GM21528 (cell line): ENCODE measurements at regions not wholly inside any gene's neighbourhood (a gene's known extent, or its start where the extent isn't known, plus 50 kb on each side); places are given as distances from the start of the nearest gene placed in this dataset.
"Not testable (repeated sequence)": the region's sequence is repeated elsewhere in the genome, so short reads cannot be mapped to it uniquely, and the experiment has no call there.

ENCODE experiments used
- ATAC-seq: cut with Tn5 transposase; IDR thresholded peaks from one replicate; pipeline ENCODE4 v1.9.1; 2021; ENCODE audit warnings: mild to moderate bottlenecking, moderate library complexity; ENCODE audit not compliant: unreplicated experiment, low FRiP score

- ATAC-seq = no peak
These were observed 359.3 kb upstream of the EPHA4 start for GRCh38 chr2:221931251-221931991.

DNA sequence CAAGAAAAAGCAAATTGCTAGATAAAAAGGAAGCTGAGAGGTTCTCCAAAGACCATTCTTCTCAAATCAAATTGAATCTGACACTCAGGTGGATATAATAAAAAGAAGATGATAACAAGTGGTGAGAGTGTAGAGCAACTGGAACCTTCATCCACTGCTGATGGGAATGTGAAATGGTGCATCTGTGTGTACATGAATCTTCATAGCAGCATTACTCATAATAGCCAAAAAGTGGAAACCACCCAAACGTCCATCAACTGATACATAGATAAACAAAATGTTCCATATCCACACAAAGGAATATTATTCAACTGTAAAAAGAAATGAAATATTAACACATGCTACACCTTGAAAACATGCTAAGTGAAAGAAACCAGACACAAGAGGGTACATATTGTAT lies 357.2 kb upstream of the EPHA4 start:
- ATAC-seq = no peak

DNA sequence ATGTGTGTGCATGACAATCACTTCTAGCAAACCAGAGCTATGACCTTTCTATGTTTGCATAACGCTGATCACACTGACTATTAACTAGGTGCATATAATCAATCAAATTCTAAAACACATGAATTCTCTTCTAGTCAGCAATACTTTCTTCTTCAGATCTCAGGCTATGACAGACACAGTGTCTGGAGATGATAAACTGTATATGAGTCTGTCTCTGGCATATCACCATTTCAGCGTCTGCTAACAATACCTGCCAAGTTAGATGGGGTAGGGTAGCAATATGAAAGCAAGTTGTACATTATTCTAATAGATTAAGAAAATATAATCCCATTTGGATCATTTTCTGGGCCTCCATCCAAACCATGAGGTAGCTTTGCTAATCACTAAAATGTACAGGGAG lies 354.2 kb upstream of the EPHA4 start:
- no peak for ATAC-seq

DNA sequence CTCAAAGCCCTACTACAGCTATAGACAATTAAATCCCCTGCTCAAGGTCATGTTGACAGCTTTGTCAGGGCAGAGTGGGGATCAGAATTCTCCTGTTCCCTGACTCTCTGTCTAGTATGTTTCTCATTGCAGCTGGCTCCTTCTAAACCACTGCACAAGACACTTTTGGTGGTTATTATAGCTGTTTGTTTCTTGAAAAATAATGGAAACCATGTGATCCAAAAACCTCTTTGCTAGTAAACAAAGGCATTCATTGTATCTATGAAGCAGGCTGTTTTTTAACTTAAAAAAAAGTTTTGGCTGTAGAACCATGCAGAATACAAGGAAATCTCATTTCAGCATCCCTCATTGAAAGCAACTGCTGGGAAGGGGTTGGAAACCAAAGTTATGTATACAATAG lies 352.5 kb upstream of the EPHA4 start:
- ATAC-seq = no peak

DNA sequence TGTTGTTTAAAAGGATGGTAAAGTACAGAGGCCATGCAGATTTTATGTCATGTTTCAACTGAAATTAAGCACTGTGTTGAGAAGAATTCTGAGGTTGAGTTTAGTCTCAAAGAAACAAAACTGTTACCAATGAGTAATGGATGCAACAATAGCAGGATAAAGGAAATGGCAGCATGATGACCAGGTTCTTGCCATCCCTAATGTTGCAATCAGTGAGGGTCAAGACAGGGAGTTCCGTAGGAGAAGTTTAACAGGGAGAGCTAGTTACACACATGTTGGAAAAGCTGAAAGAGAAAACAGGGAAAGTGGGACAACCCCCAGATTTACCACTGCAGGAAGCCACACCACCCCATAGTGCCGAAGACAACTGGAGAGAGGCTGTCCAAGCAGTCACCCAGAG lies 343.8 kb upstream of the EPHA4 start:
- no peak for ATAC-seq

- no peak for ATAC-seq
These were observed 342.3 kb upstream of the EPHA4 start for GRCh38 chr2:221914334-221914880.

GRCh38 chr2:221911890-221912289 lies 339.8 kb upstream of the EPHA4 start:
- no peak for ATAC-seq

DNA sequence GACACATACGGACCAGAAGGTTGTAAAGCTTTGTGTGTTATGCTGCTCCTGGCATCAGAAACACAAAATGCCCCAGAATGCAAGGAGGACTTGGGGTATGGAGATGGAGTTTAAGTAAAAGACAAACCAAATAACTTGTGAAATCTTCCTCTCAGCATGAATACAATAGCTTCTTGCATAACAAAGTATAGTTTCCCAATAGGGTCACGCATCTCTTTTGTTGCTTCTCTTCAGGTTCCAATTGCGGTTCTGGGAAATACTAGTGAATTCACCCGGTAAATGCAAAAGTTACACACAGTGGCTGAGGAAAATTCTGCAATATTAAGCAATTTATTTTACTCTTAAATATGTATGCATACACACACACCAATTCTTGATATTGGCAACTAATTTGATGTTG lies 339.2 kb upstream of the EPHA4 start:
- ATAC-seq = no peak

- ATAC-seq = no peak
These were observed 336.4 kb upstream of the EPHA4 start for GRCh38 chr2:221908518-221908917.

GRCh38 chr2:221897718-221898117 lies 325.6 kb upstream of the EPHA4 start:
- ATAC-seq = no peak

- no peak for ATAC-seq
These were observed 324.5 kb upstream of the EPHA4 start for GRCh38 chr2:221896505-221897151.

- no peak for ATAC-seq
These were observed 323.4 kb upstream of the EPHA4 start for GRCh38 chr2:221895366-221896121.

DNA sequence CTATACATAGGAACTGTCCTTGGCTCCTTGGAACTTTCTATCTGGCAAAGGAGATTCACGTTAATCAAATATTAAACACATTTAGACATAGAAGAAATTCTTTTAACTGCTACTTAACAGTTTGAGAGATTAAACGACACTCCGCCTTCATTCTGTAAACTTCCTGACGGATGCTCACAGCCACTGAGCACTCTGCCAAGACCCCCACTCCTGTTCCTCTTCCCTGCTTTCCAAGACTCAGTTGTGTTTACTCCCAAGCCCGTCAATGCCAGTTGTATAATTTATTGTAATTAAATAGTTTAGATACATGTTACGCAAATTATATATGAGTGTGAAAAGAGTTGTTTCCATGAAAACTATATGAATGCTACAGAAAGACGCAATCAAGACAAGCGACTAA lies 321.4 kb upstream of the EPHA4 start:
- no peak for ATAC-seq

DNA sequence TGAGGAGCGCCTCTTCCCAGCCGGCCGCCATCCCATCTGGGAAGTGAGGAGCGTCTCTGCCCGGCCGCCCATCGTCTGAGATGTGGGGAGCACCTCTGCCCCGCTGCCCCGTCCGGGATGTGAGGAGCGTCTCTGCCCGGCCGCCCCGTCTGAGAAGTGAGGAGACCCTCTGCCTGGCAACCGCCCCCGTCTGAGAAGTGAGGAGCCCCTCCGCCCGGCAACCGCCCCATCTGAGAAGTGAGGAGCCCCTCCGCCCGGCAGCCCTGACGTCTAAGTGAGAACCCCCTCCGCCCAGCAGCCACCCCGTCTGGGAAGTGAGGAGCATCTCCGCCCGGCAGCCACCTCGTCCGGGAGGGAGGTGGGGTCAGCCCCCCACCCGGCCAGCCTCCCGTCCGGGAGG lies 319.9 kb upstream of the EPHA4 start:
- not testable (repeated sequence) for ATAC-seq

DNA sequence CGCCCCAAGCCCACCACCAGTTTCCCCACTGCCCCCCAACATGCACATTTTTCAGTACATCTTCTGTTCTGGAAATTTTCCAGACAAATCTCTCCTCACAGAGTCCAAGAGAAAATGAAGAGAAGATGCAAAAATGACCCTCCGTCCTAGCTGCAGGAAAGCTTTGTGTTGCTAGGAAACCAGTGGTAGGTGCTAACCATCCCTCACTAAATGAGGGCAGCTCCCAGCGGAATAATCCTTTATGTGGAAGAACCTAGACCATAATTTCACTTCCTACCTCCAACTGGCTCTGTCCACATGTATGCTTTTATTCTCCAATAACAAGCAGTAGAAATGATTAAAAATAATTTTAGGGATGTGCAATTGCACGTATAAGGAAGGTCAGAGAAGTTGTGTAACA lies 311.9 kb upstream of the EPHA4 start:
- ATAC-seq = no peak

DNA sequence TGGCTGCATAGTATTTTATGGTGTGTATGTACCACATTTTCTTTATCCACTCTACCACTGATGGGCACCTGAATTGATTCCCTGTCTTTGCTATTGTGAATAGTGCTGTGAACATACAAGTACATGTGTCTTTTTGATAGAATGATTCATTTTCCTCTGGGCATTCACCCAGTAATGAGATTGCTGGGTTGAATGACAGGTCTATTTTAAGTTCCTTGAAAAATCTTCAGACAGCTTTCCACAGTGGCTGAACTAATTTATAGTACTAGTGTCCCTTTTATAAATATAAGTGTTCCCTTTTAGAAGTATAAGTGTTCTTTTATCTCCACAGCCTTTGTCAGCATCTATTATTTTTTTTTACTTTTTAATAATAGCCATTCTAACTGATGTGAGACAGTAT lies 303.9 kb upstream of the EPHA4 start:
- no peak for ATAC-seq

DNA sequence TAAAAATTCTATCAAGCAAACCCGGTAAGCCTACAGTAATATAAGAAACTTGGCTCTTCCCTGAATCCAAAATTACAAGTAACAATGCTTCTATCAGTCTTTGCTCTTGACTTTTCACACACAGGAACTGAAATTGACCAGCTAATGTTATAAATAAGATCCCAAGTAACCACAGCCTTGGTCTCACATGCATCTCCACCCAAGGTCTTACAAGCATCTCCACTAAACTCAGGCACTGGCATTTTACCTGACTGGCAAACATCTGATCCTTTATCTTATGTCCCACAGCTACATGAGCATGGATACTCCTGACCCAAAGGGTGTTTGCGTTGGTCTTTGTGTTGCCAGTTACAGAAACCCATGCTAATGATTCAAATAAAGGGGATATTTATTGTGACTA lies 302.3 kb upstream of the EPHA4 start:
- ATAC-seq = no peak

GRCh38 chr2:221857719-221858118 lies 285.6 kb upstream of the EPHA4 start:
- no peak for ATAC-seq

DNA sequence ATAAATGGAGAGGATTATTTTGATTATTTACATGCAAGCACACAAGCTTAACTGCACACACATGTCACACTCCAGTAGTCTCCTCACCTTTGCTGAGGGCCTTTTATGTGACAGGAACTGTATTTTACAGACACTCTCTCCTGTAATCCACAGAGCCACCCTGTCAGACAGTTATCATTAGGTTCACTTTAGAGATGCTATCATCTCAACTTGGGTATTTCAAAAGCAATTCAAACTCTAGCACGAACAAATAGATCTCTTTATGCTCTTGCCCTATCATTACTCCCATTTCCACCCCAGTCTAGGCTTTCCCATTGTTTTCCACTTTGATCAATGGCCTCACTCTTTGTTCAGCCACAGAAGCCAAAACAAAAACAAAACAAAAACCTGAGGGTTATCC lies 281.2 kb upstream of the EPHA4 start:
- ATAC-seq = no peak

DNA sequence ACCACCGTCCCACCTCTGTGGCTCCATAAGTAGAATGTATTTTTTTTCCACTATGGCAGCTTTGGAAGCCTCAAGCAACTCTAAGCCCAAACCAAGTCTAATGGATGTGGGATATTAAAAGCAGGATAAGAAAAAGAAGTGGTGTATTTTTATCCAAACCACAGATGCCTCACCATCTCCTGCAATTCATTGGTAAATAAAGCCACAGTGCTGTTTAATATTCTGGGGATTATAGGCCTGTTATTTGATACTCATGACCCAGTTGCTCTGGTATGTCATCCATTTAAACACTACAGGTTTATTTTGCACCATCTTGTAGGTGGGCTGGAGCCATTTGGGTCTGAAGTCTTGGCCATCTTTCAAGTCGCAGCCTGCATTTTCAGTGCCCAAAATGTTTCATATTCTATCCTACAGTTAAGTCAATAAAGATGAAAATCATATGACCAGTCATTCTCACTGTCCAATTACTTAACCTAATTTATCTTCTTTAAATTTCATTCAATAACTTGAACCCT lies 279.5 kb upstream of the EPHA4 start:
- no peak for ATAC-seq

GRCh38 chr2:221850076-221850475 lies 278.0 kb upstream of the EPHA4 start:
- no peak for ATAC-seq
